ENCODE measurements at regions not wholly inside any gene's neighbourhood (a gene's known extent, or its start where the extent isn't known, plus 50 kb on each side); places are given as distances from the start of the nearest gene placed in this dataset.

GRCh38 chr1:64361974-64362373 lies 108.0 kb upstream of the CACHD1 start:
- H4K20me1 ChIP-seq (ENCODE audit: insufficient read depth, low read length, poor library complexity, severe bottlenecking) = no peaks in the 10 kb centered on the region
- TF ChIP-seq CTCF (conservative IDR thresholded peaks at IDR 0.05; ENCODE audit: low read length) (no peak), EZH2phosphoT487 (IDR thresholded peaks at IDR 0.05; ENCODE audit: borderline replicate concordance) (no peak)
- H3K79me2 ChIP-seq (ENCODE audit: insufficient read depth, low read length) = no peaks in the 10 kb centered on the region
- H3K27me3 ChIP-seq (ENCODE audit: insufficient read depth, low read length, poor library complexity, severe bottlenecking) = no peaks in the 10 kb centered on the region
- H3F3A ChIP-seq (ENCODE audit: low read depth) = no peaks in the 10 kb centered on the region
- no peak overlapping the region for H3K9ac ChIP-seq (ENCODE audit: low read depth, low read length, poor library complexity, severe bottlenecking)
- H3K36me3 ChIP-seq (ENCODE audit: insufficient read depth, low read length) = no peaks in the 10 kb centered on the region
- no peak overlapping the region for H3K4me3 ChIP-seq (ENCODE audit: low read length, poor library complexity, severe bottlenecking)
- H3K9me3 ChIP-seq (ENCODE audit: insufficient read depth, low read depth, low read length) = no peaks in the 10 kb centered on the region
- H3K9me2 ChIP-seq (replicated peaks; ENCODE audit: low read depth, low read length) = no peaks in the 10 kb centered on the region
- H2AFZ ChIP-seq (ENCODE audit: low read length) = no peak overlapping the region
- H3K4me2 ChIP-seq (ENCODE audit: low read depth, low read length, poor library complexity, severe bottlenecking) = no peak overlapping the region
- H3K4me1 ChIP-seq (ENCODE audit: insufficient read depth, low read length, poor library complexity, severe bottlenecking) = no peaks in the 10 kb centered on the region

DNA sequence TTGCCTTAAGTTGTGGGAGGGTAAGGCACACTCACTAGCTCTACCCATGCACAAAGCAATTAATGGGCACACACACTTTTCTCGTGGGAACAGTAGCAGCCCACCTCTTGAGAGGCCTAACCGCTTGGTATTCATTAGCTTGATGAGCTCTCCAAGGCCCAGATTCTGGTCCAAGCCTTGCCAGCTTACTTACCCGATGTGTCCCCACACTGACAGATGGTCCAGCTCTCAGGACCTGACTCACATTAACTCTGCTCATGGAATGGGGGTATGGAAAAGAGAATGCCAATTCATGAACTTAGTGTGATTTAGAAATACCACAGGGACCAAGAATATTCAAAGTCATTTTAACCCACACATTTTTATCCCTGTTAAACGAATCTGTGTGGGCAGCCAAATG lies 106.8 kb upstream of the CACHD1 start:
- Histone ChIP-seq H3K27me3 (ENCODE audit: insufficient read depth, low read length, poor library complexity, severe bottlenecking) (no peaks in the 10 kb centered on the region), H3K9me2 (replicated peaks; ENCODE audit: low read depth, low read length) (no peaks in the 10 kb centered on the region), H3K4me1 (ENCODE audit: insufficient read depth, low read length, poor library complexity, severe bottlenecking) (no peaks in the 10 kb centered on the region), H3K4me2 (ENCODE audit: low read depth, low read length, poor library complexity, severe bottlenecking) (no peak overlapping the region), H3K36me3 (ENCODE audit: insufficient read depth, low read length) (no peaks in the 10 kb centered on the region), H4K20me1 (ENCODE audit: insufficient read depth, low read length, poor library complexity, severe bottlenecking) (no peaks in the 10 kb centered on the region), H2AFZ (ENCODE audit: low read length) (no peak overlapping the region), H3K4me3 (ENCODE audit: low read length, poor library complexity, severe bottlenecking) (no peak overlapping the region), H3K79me2 (ENCODE audit: insufficient read depth, low read length) (no peaks in the 10 kb centered on the region), H3F3A (ENCODE audit: low read depth) (no peaks in the 10 kb centered on the region), H3K9ac (ENCODE audit: low read depth, low read length, poor library complexity, severe bottlenecking) (no peak overlapping the region), H3K9me3 (ENCODE audit: insufficient read depth, low read depth, low read length) (no peaks in the 10 kb centered on the region)
- TF ChIP-seq EZH2phosphoT487 (IDR thresholded peaks at IDR 0.05; ENCODE audit: borderline replicate concordance) (no peak), CTCF (conservative IDR thresholded peaks at IDR 0.05; ENCODE audit: low read length) (no peak)

- Histone ChIP-seq H3K4me1 (ENCODE audit: insufficient read depth, low read length, poor library complexity, severe bottlenecking) (no peaks in the 10 kb centered on the region), H3K9me2 (replicated peaks; ENCODE audit: low read depth, low read length) (no peaks in the 10 kb centered on the region), H4K20me1 (ENCODE audit: insufficient read depth, low read length, poor library complexity, severe bottlenecking) (no peaks in the 10 kb centered on the region), H3K4me2 (ENCODE audit: low read depth, low read length, poor library complexity, severe bottlenecking) (no peak overlapping the region), H2AFZ (ENCODE audit: low read length) (no peak overlapping the region), H3F3A (ENCODE audit: low read depth) (no peaks in the 10 kb centered on the region), H3K9ac (ENCODE audit: low read depth, low read length, poor library complexity, severe bottlenecking) (no peak overlapping the region), H3K9me3 (ENCODE audit: insufficient read depth, low read depth, low read length) (no peaks in the 10 kb centered on the region), H3K27me3 (ENCODE audit: insufficient read depth, low read length, poor library complexity, severe bottlenecking) (no peaks in the 10 kb centered on the region), H3K4me3 (ENCODE audit: low read length, poor library complexity, severe bottlenecking) (no peak overlapping the region), H3K79me2 (ENCODE audit: insufficient read depth, low read length) (no peaks in the 10 kb centered on the region), H3K36me3 (ENCODE audit: insufficient read depth, low read length) (no peaks in the 10 kb centered on the region)
- TF ChIP-seq CTCF (conservative IDR thresholded peaks at IDR 0.05; ENCODE audit: low read length) (no peak), EZH2phosphoT487 (IDR thresholded peaks at IDR 0.05; ENCODE audit: borderline replicate concordance) (no peak)
Measured at GRCh38 chr1:64363616-64364015, 106.3 kb upstream of the CACHD1 start.
